ENCODE measurements at regions not wholly inside any gene's neighbourhood (a gene's known extent, or its start where the extent isn't known, plus 50 kb on each side); places are given as distances from the start of the nearest gene placed in this dataset.

GRCh38 chrX:129000797-129001196, 522.5 kb downstream of the SMARCA1 start:
- TF ChIP-seq CTCF (IDR thresholded peaks at IDR 0.05) (no peak), POLR2A (IDR thresholded peaks at IDR 0.05) (no peak)

All from Peyer's patch (tissue), 4 donors.